Thyroid gland (tissue), 4 donors: ENCODE measurements at regions not wholly inside any gene's neighbourhood (a gene's known extent, or its start where the extent isn't known, plus 50 kb on each side); places are given as distances from the start of the nearest gene placed in this dataset.
"Not testable (repeated sequence)": the region's sequence is repeated elsewhere in the genome, so short reads cannot be mapped to it uniquely, and the experiment has no call there.

ENCODE experiments used
- DNase-seq, 2 donors: peaks; one replicate each; pipeline ENCODE4 v3.0.0-alpha.2; 2019
- H3K27ac ChIP-seq, 3 donors: fragments of 200-600 bp; sonication (generic); 1 replicate in 2 of 3; 2 replicates in 1 of 3; pipeline ENCODE4 v1.5.1; 2016 to 2019; ENCODE audit warnings: mild to moderate bottlenecking in 1 of 3, moderate library complexity in 1 of 3
- H3K27me3 ChIP-seq: fragments of 200-600 bp; sonication (generic); one replicate; pipeline ENCODE4 v1.5.1; 2019
- H3K36me3 ChIP-seq, 2 donors: fragments of 200-600 bp; sonication (generic); one replicate each; pipeline ENCODE4 v1.5.1; 2016 to 2019
- H3K4me1 ChIP-seq, 2 donors: fragments of 200-600 bp; sonication (generic); one replicate each; pipeline ENCODE4 v1.5.1; 2017 to 2019
- H3K4me3 ChIP-seq, 3 donors: fragments of 200-600 bp; sonication (generic); replicated peaks in 1 of 3; 1 replicate in 2 of 3; 2 replicates in 1 of 3; pipeline ENCODE4 v1.5.1; 2016; ENCODE audit warnings: mild to moderate bottlenecking in 1 of 3
- H3K9me3 ChIP-seq: fragments of 200-600 bp; sonication (generic); one replicate; pipeline ENCODE4 v1.5.1; 2017
- CTCF ChIP-seq, 6 experiments: fragments of 200-600 bp in 3 of 6; fragments of 450-650 bp in 3 of 6; sonication (generic) in 3 of 6; IDR thresholded peaks; one replicate each; pipeline ENCODE4 v1.5.1; 2016 to 2019; ENCODE audit warnings: antibody characterized with exemption in 6 of 6, mild to moderate bottlenecking in 2 of 6, inconsistent platforms in 1 of 6, moderate library complexity in 1 of 6
- POLR2A ChIP-seq, 2 donors: fragments of 450-650 bp; IDR thresholded peaks; one replicate each; pipeline ENCODE4 v1.6.1; 2017; ENCODE audit warnings: antibody characterized with exemption in 2 of 2, mild to moderate bottlenecking in 2 of 2, moderate library complexity in 1 of 2
- WGBS, 2 donors: methylation state at CpG; one replicate each; pipeline ENCODE4 v1.1.5; 2017; 5-methylcytosine and 5-hydroxymethylcytosine counted together
- intact Hi-C: fragments of 100-400 bp; cut with DNase I; formaldehyde crosslinking; loops from one replicate; pipeline ENCODE4 v1.15.1; 2023

DNA sequence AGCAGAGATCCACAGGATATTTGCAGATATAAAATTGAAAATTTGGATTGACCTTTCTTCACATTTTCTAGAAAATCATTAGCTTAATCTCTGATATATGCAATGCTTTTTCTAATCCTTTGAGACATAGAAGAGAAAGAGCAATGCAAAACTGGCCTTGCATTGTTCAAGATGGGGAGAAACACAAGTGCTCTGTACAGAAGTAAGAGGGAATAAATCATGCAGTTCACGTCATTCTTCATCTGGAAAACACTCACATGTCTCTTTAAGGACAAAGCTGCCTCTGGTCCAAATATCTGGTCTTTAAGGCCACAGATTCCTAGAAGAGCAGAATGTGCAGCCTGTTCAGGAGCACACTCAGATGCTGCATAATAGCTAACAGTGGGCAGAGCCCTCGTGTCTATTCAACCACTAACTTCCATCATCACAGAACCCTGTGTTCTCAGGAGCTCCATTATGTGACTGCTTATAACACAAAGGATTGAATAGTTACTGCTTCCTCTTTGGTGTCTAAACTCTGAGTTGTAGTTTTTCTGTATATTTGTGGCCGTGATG is 277.5 kb downstream of the PLK2 start:
- WGBS, 2 donors: 53 to 54% methylated on average over 3 of the region's 3 CpGs
- H3K4me1 ChIP-seq: no peaks in the 10 kb centered on the region

GRCh38 chr5:58181578-58182286 is 278.2 kb downstream of the PLK2 start:
- intact Hi-C loops: no loop called here
- WGBS, 2 donors: 67 to 75% methylated on average over 6 of the region's 6 CpGs
- Histone ChIP-seq H3K9me3 (no peaks in the 10 kb centered on the region), H3K4me3 (no peak overlapping the region), H3K27me3 (no peaks in the 10 kb centered on the region), H3K27ac (no peak overlapping the region), H3K4me1 (no peaks in the 10 kb centered on the region), H3K36me3 (no peaks in the 10 kb centered on the region)
- no peak for TF ChIP-seq CTCF (IDR thresholded peaks at IDR 0.05)
- no peak for TF ChIP-seq POLR2A (IDR thresholded peaks at IDR 0.05)
- no peak for DNase-seq

More for the DNA sequence above, 277.5 kb downstream of the PLK2 start:
- Histone ChIP-seq H3K9me3 (no peaks in the 10 kb centered on the region), H3K4me3 (no peak overlapping the region), H3K27me3 (no peaks in the 10 kb centered on the region), H3K36me3 (no peaks in the 10 kb centered on the region), H3K27ac (no peak overlapping the region)
- no peak for DNase-seq
- intact Hi-C loops: no loop called here
- TF ChIP-seq CTCF (IDR thresholded peaks at IDR 0.05): no peak
- no peak for TF ChIP-seq POLR2A (IDR thresholded peaks at IDR 0.05)

DNA sequence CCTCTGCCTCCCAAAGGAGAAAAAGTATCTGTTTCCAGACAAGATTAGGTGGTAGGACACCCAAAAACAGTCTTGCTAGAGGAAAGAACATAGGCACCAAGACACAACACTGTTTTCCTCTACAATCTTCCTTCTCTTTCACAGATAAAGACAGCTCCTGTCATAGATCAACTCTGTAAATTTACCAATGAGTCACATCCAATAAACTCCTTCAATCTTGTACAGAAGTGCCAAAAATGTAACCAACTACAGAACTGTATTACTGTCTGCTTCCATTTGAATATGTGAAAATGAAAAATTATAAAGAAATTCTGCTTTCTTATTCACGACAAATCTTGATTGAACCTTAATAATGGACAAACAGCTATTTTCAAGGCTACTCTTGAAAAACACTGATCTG is 286.9 kb downstream of the PLK2 start:
- intact Hi-C loops: no loop called here
- Histone ChIP-seq H3K4me1 (no peaks in the 10 kb centered on the region), H3K4me3 (no peak overlapping the region), H3K27me3 (no peaks in the 10 kb centered on the region), H3K9me3 (no peaks in the 10 kb centered on the region), H3K27ac (no peak overlapping the region), H3K36me3 (no peaks in the 10 kb centered on the region)
- WGBS, 2 donors: 95 to 98% methylated on average over 1 of the region's 1 CpG
- no peak for DNase-seq
- TF ChIP-seq CTCF (IDR thresholded peaks at IDR 0.05) (no peak), POLR2A (IDR thresholded peaks at IDR 0.05) (no peak)

- Histone ChIP-seq H3K27me3 (no peaks in the 10 kb centered on the region), H3K4me3 (no peak overlapping the region), H3K27ac (no peak overlapping the region), H3K36me3 (no peaks in the 10 kb centered on the region), H3K4me1 (no peaks in the 10 kb centered on the region), H3K9me3 (no peaks in the 10 kb centered on the region)
- no peak for DNase-seq
- WGBS, 2 donors: 83 to 87% methylated on average over 3 of the region's 3 CpGs
- intact Hi-C loops: no loop called here
- TF ChIP-seq CTCF (IDR thresholded peaks at IDR 0.05) (no peak), POLR2A (IDR thresholded peaks at IDR 0.05) (no peak)
Measured at GRCh38 chr5:58165152-58165551, 294.7 kb downstream of the PLK2 start.

DNA sequence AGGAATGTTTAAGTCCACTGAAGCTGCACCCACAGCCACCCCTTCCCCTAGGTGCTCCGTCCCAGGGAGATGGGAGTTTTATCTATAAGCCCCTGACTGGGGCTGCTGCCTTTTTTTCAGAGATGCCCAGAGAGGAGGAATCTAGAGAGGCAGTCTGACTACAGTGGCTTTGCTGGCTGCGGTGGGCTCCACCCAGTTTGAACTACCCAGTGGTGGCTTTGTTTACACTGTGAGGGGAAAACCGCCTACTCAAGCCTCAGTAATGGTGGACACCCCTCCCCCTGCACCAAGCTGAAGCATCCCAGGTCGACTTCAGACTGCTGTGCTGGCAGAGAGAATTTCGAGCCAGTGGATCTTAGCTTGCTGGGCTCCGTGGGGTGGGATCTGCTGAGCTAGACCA is 298.0 kb downstream of the PLK2 start:
- H3K36me3 ChIP-seq, DNase-seq, intact Hi-C loops, H3K4me3 ChIP-seq, H3K4me1 ChIP-seq, H3K27me3 ChIP-seq, H3K9me3 ChIP-seq, H3K27ac ChIP-seq: not testable (repeated sequence)
- WGBS, 2 donors: 80 to 87% methylated on average over 3 to 6 of the region's 6 CpGs
